Left lung (tissue), 4 donors: ENCODE measurements at regions not wholly inside any gene's neighbourhood (a gene's known extent, or its start where the extent isn't known, plus 50 kb on each side); places are given as distances from the start of the nearest gene placed in this dataset.

Experiments
- ATAC-seq: fragments of 200-7000 bp; cut with Tn5 transposase; one replicate; pipeline ENCODE4 v1.9.1; 2020; ENCODE audit warnings: moderate library complexity
- DNase-seq, 4 donors: peaks; one replicate each; pipeline ENCODE4 v3.0.0-alpha.2; 2013 to 2020
- H3K27ac ChIP-seq, 2 donors: fragments of 200-600 bp; sonication (generic) in 1 of 2; one replicate each; pipeline versions ENCODE4 v1.5.0 to v1.8.0; 2020 to 2021
- H3K27me3 ChIP-seq, 2 donors: fragments of 200-600 bp; sonication (generic) in 1 of 2; one replicate each; pipeline versions ENCODE4 v1.5.0 to v1.8.0; 2020 to 2021
- H3K36me3 ChIP-seq, 2 donors: fragments of 200-600 bp; sonication (generic) in 1 of 2; one replicate each; pipeline versions ENCODE4 v1.5.0 to v1.8.0; 2020 to 2021
- H3K4me1 ChIP-seq, 2 donors: fragments of 200-600 bp; one replicate each; pipeline ENCODE4 v1.8.0; 2021
- H3K4me3 ChIP-seq, 2 donors: fragments of 200-600 bp; sonication (generic) in 1 of 2; one replicate each; pipeline versions ENCODE4 v1.5.0 to v1.8.0; 2020 to 2021; ENCODE audit warnings: mild to moderate bottlenecking in 1 of 2
- H3K9me3 ChIP-seq, 2 donors: fragments of 200-600 bp; sonication (generic) in 1 of 2; one replicate each; pipeline versions ENCODE4 v1.5.0 to v1.8.0; 2020 to 2021
- intact Hi-C, 2 donors: fragments of 100-400 bp; cut with DNase I; formaldehyde crosslinking; loops; one replicate each; pipeline versions ENCODE4 v1.11.2 to v1.14.2; 2022
- TF ChIP-seq, protein P1 (sequence below), 2 donors: fragments of 200-600 bp; sonication (generic) in 1 of 2; IDR thresholded peaks; one replicate each; pipeline versions ENCODE4 v1.5.0 to v1.8.0; 2021; ENCODE audit warnings: antibody characterized with exemption in 2 of 2
- donor health status: DM: no; HTN: yes; CAD: no.
- donor health status: DM: no; HTN: no; CAD: no.

DNA sequence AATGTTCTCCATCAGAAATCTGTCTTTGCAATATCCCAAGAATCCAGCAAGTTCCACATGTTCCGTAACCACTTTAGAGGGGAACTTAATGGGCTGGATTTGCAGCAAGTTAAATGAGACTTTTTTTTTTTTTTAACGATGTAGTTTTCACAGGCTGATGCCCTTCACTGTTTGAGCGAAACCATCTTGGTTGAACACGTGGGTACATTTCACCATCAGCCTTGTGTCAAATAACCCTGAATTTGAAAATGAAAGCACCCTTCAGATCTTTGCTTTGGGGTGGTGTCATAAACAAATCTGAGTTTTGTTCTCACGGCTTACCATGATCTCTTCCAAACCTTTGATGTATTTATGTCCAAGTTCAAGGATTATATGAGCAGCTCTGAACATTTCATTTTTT lies 73.7 kb upstream of the EXOC2 start:
- TF ChIP-seq, protein P1, sequence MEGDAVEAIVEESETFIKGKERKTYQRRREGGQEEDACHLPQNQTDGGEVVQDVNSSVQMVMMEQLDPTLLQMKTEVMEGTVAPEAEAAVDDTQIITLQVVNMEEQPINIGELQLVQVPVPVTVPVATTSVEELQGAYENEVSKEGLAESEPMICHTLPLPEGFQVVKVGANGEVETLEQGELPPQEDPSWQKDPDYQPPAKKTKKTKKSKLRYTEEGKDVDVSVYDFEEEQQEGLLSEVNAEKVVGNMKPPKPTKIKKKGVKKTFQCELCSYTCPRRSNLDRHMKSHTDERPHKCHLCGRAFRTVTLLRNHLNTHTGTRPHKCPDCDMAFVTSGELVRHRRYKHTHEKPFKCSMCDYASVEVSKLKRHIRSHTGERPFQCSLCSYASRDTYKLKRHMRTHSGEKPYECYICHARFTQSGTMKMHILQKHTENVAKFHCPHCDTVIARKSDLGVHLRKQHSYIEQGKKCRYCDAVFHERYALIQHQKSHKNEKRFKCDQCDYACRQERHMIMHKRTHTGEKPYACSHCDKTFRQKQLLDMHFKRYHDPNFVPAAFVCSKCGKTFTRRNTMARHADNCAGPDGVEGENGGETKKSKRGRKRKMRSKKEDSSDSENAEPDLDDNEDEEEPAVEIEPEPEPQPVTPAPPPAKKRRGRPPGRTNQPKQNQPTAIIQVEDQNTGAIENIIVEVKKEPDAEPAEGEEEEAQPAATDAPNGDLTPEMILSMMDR (IDR thresholded peaks at IDR 0.05): no peak
- H3K27ac ChIP-seq: no peak overlapping the region
- no peaks in the 10 kb centered on the region for H3K9me3 ChIP-seq
- no peak for ATAC-seq
- intact Hi-C loops: no loop called here
- no peaks in the 10 kb centered on the region for H3K27me3 ChIP-seq
- no peaks in the 10 kb centered on the region for H3K4me1 ChIP-seq
- no peak for DNase-seq
- H3K4me3 ChIP-seq: no peak overlapping the region
- H3K36me3 ChIP-seq: no peaks in the 10 kb centered on the region

DNA sequence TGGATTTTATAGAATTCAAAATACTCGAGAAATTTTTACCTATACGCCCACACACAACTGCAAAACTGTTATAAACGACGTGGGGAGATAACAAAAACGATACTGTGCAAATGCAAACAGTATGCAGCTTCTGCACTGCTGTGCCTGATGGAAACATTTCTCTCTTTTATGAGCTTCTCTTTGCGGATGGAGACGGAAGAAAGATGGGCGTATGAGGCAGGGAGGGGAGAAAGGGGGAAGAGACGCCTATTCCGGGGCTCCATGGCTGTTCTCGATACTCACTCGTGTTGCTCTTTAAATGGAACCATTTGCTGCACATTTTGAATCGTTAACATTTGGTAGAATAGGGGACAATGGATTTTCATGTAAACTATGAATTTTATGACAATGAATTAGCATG lies 69.1 kb upstream of the EXOC2 start:
- no peaks in the 10 kb centered on the region for H3K9me3 ChIP-seq
- H3K36me3 ChIP-seq: no peaks in the 10 kb centered on the region
- no peaks in the 10 kb centered on the region for H3K4me1 ChIP-seq
- H3K27me3 ChIP-seq: no peaks in the 10 kb centered on the region
- no peak overlapping the region for H3K4me3 ChIP-seq
- ATAC-seq (no peak), DNase-seq (no peak)
- intact Hi-C loops: no loop called here
- H3K27ac ChIP-seq: no peak overlapping the region
- TF ChIP-seq, protein P1 (IDR thresholded peaks at IDR 0.05): no peak

DNA sequence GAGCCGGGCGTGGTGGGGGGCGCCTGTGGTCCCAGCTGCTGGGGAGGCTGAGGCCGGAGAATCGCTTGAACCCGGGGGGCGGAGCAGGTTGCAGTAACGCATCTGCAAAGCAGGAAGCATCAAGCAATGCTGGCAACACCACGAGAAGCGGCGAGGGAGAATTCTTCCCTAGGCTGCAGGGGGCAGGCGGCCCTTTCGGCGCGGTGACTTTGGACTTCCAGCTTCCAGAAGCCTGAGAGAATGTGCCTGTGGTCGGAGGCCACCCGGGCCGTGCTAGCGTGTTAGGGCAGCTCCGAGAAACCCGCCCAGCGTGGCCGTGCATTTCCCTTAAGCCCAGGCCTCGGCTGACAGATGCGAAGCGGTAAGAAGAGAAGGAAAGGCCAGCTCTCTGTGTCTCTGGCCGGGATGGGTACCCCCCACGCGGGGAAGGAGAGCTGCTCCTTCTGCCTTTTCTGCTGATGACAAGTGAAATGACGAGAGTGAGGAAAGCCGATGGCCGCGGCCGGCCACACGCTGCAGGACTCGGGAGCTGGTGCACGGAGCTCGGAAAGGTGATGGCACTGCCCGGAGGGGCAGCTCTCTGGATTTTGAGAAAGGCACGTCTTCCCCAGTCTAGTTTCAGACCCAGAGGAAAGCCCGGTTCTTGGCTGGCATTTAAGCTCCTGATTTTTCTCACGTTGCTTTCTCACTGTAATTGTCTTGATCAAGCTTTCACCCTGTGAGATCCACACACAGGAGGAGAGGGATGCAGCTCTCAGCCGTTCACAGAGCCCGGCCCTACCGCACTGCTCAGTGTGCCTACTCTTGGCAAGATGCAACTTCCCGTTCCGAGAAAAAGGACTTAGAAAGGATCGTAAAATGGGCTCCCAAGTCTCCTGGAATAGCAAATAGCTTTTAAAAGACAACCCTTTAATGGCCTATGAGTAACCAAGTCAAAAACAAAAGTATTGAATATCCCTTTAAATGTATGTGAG lies 68.3 kb upstream of the EXOC2 start:
- H3K27ac ChIP-seq: no peak overlapping the region
- H3K4me3 ChIP-seq: no peak overlapping the region

DNA sequence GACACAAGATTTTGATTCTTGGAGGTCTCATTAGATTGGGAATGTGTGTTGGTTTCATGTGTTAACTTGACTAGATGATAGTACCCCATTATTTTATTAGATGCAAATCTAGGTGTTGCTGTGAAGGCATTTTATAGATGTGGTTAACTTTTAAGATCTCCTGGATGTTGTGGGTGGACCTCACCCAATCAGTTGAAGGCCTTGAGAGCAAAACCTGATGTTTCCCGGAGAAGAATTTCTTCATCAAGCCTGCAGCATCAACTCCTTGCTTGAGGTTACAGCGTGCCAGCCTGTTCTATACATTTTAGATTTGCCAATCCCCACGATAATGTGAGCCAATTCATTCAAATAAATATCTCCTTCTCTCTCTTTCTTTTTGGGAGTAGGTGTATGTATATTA lies 66.8 kb upstream of the EXOC2 start:
- Histone ChIP-seq H3K9me3 (no peaks in the 10 kb centered on the region), H3K4me3 (no peak overlapping the region), H3K4me1 (no peaks in the 10 kb centered on the region), H3K27me3 (no peaks in the 10 kb centered on the region), H3K36me3 (no peaks in the 10 kb centered on the region), H3K27ac (no peak overlapping the region)
- DNase-seq (no peak), ATAC-seq (no peak)
- intact Hi-C loops: no loop called here
- TF ChIP-seq, protein P1 (IDR thresholded peaks at IDR 0.05): no peak

More for the DNA sequence above, 68.3 kb upstream of the EXOC2 start:
- no peaks in the 10 kb centered on the region for H3K4me1 ChIP-seq
- DNase-seq: peak in 1 of 4 donors; percentile 64
- TF ChIP-seq, protein P1 (IDR thresholded peaks at IDR 0.05): no peak
- H3K9me3 ChIP-seq: no peaks in the 10 kb centered on the region
- H3K36me3 ChIP-seq: no peaks in the 10 kb centered on the region
- H3K27me3 ChIP-seq: no peaks in the 10 kb centered on the region
- ATAC-seq: no peak
- intact Hi-C loops: no loop called here

DNA sequence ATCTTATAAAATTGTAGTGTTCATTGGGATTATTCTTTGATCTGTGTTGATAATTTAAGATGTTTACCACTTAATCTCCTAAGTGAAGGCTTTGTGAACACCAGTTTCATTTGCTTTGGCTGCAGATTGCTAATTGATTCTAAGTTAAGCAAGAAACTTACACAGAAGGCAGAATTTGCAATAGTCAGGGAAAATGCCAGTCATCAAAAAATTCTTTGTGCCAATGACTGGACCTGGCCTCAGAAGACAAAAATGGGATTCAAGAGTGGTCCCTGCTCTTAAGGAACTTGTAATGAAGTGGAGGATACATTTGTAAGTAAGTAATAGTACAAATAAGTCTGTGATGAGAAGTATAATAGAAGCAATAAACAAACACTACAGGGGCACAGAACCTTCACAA lies 63.3 kb upstream of the EXOC2 start:
- ATAC-seq (no peak), DNase-seq (no peak)
- Histone ChIP-seq H3K9me3 (no peaks in the 10 kb centered on the region), H3K36me3 (no peaks in the 10 kb centered on the region), H3K27ac (no peak overlapping the region), H3K27me3 (no peaks in the 10 kb centered on the region), H3K4me3 (no peak overlapping the region), H3K4me1 (no peaks in the 10 kb centered on the region)
- TF ChIP-seq, protein P1 (IDR thresholded peaks at IDR 0.05): no peak
- intact Hi-C loops: no loop called here
